HG03469 (cell line): ENCODE measurements at regions not wholly inside any gene's neighbourhood (a gene's known extent, or its start where the extent isn't known, plus 50 kb on each side); places are given as distances from the start of the nearest gene placed in this dataset.

Experiments
- ATAC-seq: cut with Tn5 transposase; IDR thresholded peaks from one replicate; pipeline ENCODE4 v1.9.1; 2021; ENCODE audit warnings: mild to moderate bottlenecking, moderate library complexity, moderate number of reproducible peaks; ENCODE audit not compliant: unreplicated experiment

DNA sequence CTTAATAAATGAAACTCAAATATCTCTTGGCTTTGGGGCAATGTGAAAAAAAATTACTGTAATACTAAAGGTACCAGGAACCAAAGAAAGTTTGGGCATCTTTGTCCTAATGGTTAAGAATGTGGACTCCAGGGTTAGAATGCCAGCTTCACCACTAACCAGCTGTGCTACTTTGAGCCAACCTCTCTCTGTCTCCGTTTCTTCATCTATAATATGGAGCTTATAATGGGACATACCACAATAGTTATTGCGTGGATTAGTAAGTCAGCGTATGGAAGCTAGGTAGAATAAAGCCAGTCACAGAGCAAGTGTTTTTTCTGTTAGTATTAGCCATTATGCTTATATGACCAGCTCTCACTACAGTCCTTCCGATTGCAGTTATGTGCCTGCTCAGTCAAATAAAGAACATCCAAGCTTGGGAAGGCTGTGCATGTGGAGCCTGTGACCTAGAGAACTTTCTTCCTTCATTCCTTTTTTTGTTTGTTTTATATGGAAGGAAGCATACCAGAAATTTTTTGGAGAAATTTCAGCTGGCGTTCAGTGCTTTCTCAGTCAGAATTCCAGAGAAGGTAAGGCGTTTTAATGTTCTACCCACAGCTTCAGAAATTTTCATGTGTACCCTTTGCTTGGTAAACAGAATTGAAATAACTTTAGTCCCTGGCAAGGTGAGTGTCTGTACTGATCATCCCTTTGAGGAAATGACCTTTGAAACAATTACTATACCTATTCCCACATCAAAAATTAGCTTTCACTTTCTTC is 114.0 kb upstream of the RND3 start:
- ATAC-seq = no peak

DNA sequence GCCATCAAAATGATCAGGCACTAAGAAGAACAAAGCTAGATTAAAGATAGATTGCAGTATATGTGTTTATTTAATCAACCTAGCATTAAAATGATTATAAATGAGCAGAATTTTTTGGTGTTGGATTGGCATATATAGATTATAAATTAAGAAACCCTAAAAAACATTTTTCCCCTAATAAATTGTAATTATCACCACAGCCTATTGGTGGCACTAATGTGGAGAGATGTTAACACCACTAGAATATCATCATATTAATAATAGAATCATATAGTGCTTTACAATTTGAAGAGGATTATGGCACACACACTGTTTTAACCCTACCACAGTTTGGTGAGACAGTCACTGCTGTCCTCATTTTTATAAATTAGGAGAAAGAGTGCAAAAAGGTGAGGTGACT is 112.4 kb upstream of the RND3 start:
- no peak for ATAC-seq

DNA sequence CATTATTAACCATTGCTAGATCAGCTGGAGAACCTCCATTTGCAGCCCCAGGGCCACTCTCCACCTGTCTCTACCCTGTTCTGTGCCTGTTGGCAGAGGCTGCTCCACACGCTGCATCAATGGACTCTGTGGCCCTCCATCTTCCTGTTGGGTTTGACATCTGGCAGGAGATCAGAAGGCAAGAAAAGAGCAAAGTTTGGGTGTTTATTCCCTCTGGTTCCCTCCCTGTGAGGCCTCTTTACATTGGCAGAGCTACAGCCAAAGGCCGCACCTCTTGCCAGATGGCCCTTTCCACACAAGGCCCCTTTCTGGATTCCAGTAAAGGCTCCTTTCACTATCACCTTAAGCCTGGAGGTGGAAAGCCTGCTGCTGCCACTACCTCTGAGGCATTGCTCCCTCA is 110.9 kb upstream of the RND3 start:
- no peak for ATAC-seq

DNA sequence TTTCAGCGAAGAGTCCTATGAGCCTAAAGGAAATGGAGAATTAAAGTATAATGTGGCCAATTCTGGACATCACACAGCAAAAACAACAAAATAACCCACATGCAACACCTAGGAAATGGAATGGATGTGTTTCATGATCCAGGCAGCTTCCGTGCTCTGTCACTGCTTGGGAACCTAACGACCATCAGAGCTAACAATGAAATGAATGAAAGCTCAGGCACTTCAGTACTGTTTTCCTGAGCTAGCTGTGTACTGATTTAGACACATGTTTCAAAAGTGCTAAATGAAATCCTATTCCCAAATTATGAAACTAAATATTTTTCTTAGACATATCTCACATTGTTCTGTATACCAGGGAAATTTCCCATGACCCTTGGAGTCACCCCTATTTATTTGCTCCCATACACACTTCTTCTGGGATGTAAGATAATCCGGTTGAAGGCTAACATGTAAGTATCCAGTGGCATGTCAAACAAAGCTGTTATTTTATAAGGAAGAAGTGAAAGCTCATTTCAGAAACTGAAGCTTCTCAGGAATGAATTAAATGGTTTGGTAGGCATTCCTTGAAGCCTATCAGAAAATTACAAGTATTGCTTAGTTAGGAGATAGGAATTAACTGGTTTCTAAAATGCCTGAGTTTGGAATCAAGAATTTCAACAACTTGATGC is 108.5 kb upstream of the RND3 start:
- no peak for ATAC-seq

DNA sequence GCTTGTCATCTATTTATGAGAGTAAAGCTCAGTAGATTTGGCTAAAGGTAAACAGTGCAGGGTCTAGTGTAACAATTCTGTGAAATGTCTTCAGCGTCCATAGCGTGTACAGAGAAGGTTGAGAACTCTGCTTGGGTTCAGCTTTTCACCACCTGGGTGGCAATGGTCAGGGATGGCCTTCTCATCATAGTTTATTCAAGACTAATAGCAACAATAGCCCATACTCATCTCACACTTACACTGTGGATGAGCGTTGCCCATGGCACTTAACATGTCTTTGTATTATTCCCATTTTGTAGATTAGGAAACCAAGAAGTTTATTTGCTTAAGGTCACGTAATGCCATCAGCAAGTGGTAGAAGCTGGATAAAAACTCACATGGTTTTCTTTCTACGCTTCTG is 106.8 kb upstream of the RND3 start:
- no peak for ATAC-seq

DNA sequence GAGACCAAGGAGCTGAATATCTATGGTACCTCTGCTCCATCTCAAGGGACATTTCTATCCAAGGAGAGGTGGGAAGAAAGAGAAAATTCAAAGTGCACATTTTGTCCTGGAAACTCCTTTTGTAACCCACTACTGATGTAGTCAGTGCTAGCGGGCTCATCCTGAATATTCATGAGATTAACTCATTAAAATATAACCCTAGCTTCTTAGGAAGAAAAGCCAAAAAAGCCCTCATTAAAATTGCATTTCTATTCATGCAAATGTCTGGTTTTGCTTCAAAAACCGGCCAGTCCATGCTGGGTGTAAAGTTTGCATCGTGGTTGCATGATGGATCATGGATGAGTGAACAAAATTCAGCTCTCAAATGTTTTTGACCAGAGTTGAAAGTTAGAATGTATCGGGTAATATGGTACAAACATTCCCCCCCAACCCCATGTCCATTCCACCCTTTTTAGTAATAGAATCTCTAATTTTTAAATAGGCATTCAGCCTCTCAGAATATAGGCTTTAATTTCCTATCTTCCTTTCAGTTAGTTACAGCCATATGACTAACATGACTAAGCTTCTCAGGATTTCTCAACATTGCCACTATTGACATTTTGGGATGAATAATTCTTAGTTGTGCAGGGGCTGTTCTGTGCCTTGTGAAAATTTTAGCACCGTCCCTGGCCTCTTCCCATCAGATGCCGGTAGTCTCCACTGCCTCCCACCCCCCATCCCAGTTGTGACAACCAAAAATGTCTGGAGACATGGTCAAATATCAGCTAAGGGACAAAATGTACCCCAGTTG is 104.2 kb upstream of the RND3 start:
- ATAC-seq = no peak

DNA sequence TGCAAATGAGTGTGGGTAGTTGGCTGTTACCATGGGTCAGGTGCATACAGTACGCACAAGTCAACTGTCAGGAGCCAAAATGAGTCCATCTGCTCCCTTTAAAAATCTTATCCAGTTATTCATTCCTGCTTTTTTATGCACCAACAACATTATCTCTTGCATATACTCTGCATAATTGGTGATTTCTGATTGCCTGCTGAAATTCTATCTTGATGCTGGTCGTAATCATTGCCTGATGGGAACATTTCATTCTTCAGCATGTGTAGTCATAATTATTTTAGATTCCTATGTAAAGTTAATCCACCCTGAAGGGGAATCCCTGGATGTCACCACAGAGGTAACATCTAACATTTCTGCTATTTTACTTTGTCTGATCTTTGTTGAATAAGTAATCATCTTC is 102.2 kb upstream of the RND3 start:
- ATAC-seq = no peak

DNA sequence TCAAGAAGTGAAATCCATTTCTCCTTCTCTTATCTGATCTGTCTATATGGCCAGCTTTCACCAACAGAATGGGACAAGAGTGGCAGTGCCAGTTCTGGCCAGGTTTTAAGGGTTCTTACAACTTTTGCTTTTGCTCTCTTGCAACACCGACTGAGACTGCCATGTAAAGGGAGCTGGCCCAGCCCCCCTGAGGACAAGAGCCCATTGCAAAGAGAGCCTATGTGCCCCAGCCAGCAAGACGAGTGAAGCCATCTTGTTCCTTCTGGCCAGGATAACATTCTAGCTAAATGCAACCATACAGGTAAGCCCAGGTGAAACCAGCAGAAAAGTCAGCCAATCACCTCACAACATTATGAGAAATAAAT is 101.0 kb upstream of the RND3 start:
- no peak for ATAC-seq

DNA sequence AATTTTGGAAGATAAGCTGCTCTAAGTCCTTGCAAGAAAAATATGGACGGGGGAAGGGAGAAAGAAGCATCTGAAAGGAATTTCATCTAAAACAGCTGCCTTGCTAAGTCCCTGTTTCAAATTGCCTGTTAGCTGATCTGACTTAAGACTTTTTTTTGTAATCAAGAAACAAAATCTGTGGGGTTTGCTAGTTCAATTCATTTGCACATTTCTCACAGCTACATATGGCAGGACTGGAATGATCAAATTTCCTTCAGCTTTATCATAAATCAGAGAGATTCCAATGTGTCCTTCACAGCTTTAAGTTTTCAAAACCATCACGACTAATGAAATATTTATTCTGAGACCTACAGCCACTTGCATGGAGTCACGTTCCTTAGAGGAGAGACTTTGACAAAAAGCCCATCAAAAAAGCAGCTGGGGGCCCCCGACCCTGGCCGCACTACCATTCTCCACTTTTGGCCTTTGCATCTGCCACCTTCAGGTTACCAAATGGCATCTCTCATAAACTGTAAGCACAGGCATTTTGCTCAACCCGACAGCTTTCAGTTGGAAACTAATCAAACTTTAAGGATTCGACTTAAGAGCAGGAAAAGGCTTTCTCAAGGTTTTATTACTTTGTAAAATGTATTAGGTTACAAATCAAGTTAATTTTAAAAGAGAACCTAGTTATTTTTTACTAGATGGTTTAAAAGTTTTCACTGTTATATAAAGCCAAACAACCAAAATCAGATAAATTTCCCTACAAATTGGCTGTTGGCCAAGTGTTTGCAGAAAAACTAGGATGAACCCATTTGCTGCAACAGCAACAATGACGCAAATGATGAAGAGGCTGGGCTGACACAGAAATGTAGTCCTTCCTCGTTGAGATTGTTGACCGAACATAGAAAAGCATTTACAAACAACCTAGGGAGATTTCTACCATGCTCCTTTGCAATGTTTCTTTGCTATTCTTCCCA is 100.4 kb upstream of the RND3 start:
- ATAC-seq = no peak

DNA sequence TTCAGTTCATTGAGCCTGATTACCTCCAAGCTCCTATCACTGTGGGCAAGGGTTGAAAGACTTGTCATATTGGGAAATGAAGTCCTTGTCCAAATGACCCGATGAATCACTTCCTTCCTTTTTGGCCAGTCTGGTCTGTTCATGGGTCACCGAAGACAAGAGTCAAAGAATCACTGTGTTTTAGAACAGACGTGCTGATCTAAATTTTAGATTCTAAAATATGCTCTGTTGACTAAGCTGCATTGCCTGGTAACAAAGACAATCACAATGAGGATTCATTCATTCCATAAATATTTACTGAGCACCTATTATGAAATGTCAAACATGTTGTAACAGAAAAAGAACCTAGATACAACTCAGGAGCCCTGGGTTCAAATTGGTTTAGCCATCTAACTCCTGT is 99.4 kb upstream of the RND3 start:
- ATAC-seq = no peak

DNA sequence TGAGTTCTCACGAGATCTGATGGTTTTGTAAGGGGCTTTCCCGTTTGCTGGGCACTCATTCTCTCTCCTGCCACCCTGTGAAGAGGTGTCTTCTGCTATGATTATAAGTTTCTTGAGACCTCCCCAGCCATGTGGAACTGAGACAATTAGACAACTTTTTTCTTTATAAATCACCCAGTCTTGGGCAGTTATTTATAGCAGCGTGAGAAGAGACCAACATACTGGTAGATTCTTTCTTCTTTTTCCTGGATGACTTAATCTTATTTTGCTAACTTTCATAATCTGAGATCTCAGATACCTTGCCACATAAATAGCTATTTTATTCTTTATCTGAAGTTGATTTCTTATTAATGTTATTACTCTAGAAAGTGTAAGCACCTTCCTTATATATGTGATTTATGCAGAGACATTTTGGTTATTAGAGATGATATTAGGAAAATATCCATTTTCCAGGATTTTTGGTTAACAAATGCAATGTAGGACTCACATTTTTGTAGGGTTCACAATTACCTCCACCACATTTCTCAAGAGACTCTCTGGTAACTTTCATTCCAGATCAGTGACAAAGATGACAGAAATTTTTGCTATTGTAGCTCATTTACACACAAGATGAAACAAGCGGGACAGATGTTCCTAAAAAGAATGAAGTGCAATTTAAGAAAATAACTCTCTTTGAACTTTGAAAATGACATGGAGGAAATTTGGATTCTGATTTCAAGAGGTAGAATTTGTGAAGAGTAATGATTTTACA is 97.9 kb upstream of the RND3 start:
- ATAC-seq = no peak

DNA sequence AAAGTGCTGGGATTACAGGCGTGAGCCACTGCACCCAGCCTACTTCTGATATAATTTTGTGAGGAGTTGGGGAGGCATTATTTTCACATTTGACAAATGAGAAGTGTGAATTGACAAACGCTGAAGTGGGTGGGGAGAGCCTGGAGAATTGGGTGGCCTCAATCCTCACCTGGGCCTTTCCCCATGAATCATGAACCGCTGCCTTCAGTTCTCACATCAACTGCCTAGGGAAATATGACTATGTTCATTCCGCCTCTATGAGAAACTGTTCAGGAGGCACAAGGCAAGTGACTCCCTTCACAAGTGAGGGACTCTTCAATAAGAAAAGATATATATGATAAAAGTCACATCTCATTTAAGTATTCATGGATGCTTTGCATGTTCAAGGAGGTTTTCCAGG is 96.6 kb upstream of the RND3 start:
- no peak for ATAC-seq

DNA sequence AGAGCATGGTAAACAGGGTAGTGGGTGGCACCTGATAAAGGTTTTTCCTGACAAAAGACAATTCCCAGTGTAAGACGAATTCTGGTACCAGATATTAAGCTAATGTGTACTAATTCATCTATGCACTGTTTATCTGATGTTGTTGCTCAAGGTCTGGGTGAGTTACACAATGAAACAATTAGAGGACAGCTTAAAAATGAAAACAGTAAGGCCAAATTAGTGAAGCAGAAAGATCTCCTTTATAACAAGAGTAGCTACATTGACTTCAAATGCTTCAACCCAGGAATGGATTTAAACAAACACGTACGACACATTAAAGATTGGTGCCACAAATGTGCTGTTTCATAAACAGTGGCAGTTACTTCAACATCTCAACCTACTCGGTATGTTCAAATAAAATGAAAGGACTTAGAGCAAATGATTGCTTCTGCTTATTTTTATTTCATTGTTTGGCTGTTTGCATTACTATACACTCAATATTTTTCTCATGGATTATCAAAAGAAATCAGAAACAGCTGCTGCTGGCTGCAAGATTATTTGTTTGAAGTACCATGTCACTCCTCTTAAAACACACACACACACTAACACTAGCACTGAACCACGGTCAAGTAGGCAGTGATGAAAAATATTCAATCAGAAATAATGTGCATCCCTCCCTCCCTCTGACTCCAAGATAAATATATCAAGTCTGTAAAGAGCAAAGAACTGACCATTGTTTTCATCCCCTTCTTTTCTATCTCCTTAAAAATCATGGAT is 94.4 kb upstream of the RND3 start:
- no peak for ATAC-seq

DNA sequence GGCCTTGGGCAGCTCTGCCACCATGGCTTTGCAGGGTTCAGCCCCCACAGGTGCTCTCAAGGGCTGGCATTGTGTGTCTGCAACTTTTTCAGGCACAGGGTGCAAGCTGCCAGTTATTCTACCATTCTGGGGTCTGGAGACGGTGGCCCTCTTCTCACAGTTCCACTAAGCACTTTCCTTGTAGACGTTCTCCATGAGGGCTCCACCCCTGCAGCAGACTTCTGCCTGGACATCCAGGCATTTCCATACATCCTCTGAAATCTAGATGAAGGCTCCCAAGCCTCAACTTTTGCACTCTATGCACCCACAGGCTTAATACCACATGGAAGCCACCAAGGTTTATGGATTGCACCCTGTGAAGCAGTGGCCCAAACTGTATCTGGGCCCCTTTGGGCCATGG is 91.0 kb upstream of the RND3 start:
- no peak for ATAC-seq

DNA sequence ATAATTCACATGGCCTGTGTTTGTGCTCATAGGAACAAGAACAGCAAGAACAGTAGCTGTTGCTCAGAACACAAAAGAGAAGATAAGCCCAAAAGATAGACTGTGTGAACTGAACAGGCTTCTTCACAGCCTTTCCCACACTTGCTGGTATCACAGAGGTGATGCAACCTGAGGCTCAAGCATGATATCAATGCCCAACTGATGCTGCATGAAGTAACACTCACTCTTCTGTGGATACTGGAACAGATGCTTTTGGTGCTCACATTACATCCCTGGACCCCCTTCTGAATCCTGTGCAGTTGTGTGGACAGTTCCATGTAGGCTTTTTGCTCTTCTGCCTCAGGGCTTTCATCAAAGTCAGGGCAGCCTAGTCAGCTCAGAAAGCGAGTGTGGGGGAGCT is 88.4 kb upstream of the RND3 start:
- ATAC-seq = no peak

DNA sequence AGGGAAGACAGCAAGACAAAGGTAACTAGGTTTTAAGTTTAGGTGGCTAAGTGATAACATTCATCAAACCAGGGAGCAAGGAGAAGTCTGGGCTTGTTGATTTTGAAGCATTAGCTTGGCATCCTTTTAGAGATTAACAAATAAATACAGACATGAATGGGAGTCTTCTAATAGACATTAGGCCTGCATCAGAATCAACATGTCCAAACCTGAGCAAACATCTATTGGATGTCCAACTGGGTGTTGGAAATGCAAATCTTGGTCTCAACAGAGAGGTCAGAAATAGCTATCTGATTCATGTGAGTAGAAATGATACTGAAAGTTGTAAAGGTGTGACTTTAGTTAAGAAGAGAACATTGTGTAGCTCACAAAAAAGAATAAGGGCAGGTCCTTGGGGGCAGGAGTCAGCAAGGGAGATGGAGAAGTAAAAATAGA is 85.5 kb upstream of the RND3 start:
- peak; percentile 87 for ATAC-seq

DNA sequence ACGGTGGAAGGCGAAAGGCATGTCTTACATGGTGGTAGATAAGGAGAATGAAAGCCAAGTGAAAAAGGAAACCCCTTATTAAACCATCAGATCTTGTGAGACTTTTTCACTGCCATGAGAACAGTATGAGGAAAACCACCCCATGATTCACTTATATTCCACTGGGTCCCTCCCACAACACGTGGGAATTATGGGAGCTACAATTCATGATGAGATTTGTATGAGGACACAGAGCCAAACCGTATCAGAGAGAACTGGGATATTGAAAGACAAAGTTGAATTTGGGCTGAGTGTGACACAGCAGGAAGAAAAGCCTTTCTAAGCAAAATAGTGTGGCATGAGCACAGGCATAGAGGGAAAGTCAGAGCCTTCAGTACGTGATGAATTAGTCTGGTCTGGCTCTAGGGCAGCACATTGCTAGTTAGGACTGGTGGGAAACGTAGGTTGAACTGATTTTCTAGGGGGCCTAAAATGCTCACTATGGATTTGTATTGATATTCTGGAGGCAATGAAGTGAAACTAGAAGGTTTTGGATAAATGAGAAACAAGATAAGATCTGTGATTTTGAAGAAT is 84.8 kb upstream of the RND3 start:
- ATAC-seq = no peak

DNA sequence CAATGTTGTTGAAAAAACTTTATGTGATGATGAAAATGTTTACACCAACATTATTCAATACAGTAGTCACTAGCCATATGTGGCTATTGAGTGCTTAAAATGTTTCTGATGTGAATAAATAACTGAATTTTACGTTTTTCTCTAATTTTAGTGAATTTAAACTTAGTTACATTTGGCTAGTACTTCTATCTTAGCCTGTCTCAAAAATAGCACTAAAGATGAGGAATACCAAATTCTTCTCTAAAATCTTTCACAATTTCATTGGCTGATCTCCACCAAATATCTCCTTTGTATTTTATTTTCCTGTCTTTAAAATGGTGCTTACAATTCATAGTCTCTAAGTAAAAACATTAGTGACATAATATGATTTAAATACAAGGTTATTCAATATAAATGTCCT is 83.7 kb upstream of the RND3 start:
- ATAC-seq = no peak

DNA sequence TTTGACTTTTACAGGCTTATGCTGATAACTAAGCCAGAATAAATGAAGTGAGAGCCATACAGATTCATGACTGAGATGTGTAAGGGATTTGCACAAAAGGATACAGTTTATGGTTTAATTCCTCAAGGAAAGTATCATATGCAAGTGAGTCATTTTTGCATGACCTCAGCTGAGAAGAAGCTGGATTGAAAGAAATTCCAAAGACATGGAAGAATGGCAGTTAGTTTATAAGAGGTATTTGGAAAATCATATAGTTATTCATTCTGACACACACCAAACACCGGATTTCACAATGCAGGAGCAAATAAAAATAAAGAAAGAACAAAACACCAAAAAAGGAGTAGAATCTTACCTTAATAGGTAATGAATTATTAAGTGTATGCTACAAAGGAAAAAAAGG is 83.2 kb upstream of the RND3 start:
- ATAC-seq = no peak
